RWPE1 (cell line): ENCODE measurements at regions not wholly inside any gene's neighbourhood (a gene's known extent, or its start where the extent isn't known, plus 50 kb on each side); places are given as distances from the start of the nearest gene placed in this dataset.
A peak's percentile ranks its signal among the peaks of the same experiment; 100 is the strongest.

Source experiments
- CTCF ChIA-PET: fragments of 350-600 bp; sonication (Branson Sonifier 250); formaldehyde crosslinking; extraction: SDS; loops from one replicate; lab custom pipeline; 2021; lab: Yijun Ruan, JAX
- POLR2A ChIA-PET: fragments of 400-600 bp; formaldehyde crosslinking; extraction: SDS; loops from one replicate; lab custom pipeline; 2020; ENCODE audit warnings: antibody characterized with exemption; ENCODE audit not compliant: low non-redundant PET; lab: Yijun Ruan, JAX
- DNase-seq: peaks from one replicate; pipeline ENCODE4 v3.0.0; 2012; ENCODE audit warnings: low spot score
- H3K27ac ChIP-seq: fragments of 450-650 bp; 2 replicates; pipeline ENCODE4 v1.5.1; 2017
- TF ChIP-seq, protein P1 (sequence below): fragments of 450-650 bp; conservative IDR thresholded peaks from 2 replicates; pipeline ENCODE4 v1.5.1; 2017; ENCODE audit warnings: low read depth, mild to moderate bottlenecking

DNA sequence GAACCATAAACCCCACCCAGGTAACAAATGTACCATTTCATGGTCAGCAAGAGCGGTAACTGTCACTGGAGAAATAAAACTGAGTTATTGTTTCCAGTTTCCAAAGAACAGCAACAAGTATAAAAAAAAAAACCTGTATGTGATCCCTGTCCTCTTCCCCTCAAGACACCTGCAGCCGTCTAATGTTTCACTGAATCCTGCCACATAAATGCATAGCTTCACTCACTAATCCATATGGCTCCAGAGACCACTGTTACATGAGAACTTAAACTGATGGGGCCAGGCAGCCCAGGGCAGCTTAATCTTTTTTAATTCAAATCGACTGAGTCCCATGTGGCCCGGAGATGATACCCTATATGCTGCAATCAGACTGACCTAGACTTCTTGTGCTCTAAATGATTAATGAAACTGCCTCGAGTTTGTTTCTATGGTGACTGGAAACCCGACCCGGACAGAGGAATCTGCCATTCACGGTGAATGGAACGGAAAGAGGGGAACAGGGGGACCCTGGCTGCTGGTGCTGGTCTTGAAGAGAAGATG is 60.9 kb upstream of the SIX2 start:
- POLR2A ChIA-PET, result no interaction called here
- CTCF ChIA-PET, result interaction anchor here (0.7 kb wide), 1 partner anchor 1219 kb away, joined by 3 read pairs; no protein-coding TSS in a partner anchor
- DNase-seq, result no peak
- TF ChIP-seq, protein P1, sequence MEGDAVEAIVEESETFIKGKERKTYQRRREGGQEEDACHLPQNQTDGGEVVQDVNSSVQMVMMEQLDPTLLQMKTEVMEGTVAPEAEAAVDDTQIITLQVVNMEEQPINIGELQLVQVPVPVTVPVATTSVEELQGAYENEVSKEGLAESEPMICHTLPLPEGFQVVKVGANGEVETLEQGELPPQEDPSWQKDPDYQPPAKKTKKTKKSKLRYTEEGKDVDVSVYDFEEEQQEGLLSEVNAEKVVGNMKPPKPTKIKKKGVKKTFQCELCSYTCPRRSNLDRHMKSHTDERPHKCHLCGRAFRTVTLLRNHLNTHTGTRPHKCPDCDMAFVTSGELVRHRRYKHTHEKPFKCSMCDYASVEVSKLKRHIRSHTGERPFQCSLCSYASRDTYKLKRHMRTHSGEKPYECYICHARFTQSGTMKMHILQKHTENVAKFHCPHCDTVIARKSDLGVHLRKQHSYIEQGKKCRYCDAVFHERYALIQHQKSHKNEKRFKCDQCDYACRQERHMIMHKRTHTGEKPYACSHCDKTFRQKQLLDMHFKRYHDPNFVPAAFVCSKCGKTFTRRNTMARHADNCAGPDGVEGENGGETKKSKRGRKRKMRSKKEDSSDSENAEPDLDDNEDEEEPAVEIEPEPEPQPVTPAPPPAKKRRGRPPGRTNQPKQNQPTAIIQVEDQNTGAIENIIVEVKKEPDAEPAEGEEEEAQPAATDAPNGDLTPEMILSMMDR, result no peak
- no peak overlapping the region for H3K27ac ChIP-seq

GRCh38 chr2:45069684-45070083 is 60.4 kb upstream of the SIX2 start:
- POLR2A ChIA-PET, result no interaction called here
- no peak overlapping the region for H3K27ac ChIP-seq
- TF ChIP-seq, protein P1, result no peak
- DNase-seq, result no peak
- CTCF ChIA-PET, result no interaction called here

- H3K27ac ChIP-seq, result no peak overlapping the region
- TF ChIP-seq, protein P1, result no peak
- ChIA-PET CTCF (no interaction called here), POLR2A (no interaction called here)
- peak; percentile 64 for DNase-seq
Measured at GRCh38 chr2:45068571-45069140, 59.4 kb upstream of the SIX2 start.

- H3K27ac ChIP-seq, result no peak overlapping the region
- POLR2A ChIA-PET, result no interaction called here
- CTCF ChIA-PET, result no interaction called here
- DNase-seq, result no peak
- TF ChIP-seq, protein P1, result no peak
Measured at GRCh38 chr2:45067859-45068570, 58.8 kb upstream of the SIX2 start.
